ENCODE measurements at regions not wholly inside any gene's neighbourhood (a gene's known extent, or its start where the extent isn't known, plus 50 kb on each side); places are given as distances from the start of the nearest gene placed in this dataset.

GRCh38 chr11:120027546-120028180 is 110.2 kb downstream of the TRIM29 start:
- Histone ChIP-seq H3K9me3 (no peaks in the 10 kb centered on the region), H3K4me1 (no peaks in the 10 kb centered on the region), H3K36me3 (no peaks in the 10 kb centered on the region), H3K27me3 (peaks cover 0 to 84% (median 0%) of the 10 kb centered on the region in 4 donors), H3K4me3 (no peak overlapping the region), H3K27ac (replicated peaks in 1 of 4) (no peak overlapping the region)
- TF ChIP-seq CTCF (IDR thresholded peaks at IDR 0.05) (no peak), EP300 (IDR thresholded peaks at IDR 0.05) (no peak), POLR2AphosphoS5 (IDR thresholded peaks at IDR 0.05) (no peak), POLR2A (IDR thresholded peaks at IDR 0.05; ENCODE audit: low read depth) (no peak)
- DNase-seq (ENCODE audit: extremely low spot score) = no peak
- intact Hi-C loops (cut with DNase I) = no loop called here
- 51% methylated on average over 11 of the region's 11 CpGs for WGBS

GRCh38 chr11:120025606-120026335 is 112.1 kb downstream of the TRIM29 start:
- no peaks in the 10 kb centered on the region for H3K9me3 ChIP-seq
- no peak for DNase-seq (ENCODE audit: extremely low spot score)
- H3K4me3 ChIP-seq = no peak overlapping the region
- no peak overlapping the region for H3K27ac ChIP-seq (replicated peaks in 1 of 4)
- peaks cover 0 to 80% (median 0%) of the 10 kb centered on the region in 4 donors for H3K27me3 ChIP-seq
- 91% methylated on average over 46 of the region's 56 CpGs for WGBS
- TF ChIP-seq POLR2AphosphoS5 (IDR thresholded peaks at IDR 0.05) = no peak
- TF ChIP-seq CTCF (IDR thresholded peaks at IDR 0.05) = no peak
- TF ChIP-seq EP300 (IDR thresholded peaks at IDR 0.05) = no peak
- TF ChIP-seq POLR2A (IDR thresholded peaks at IDR 0.05; ENCODE audit: low read depth) = no peak
- intact Hi-C loops (cut with DNase I) = no loop called here
- H3K36me3 ChIP-seq = no peaks in the 10 kb centered on the region
- H3K4me1 ChIP-seq = no peaks in the 10 kb centered on the region

- peaks cover 0 to 71% (median 0%) of the 10 kb centered on the region in 4 donors for H3K27me3 ChIP-seq
Observed at GRCh38 chr11:120024586-120024985, 113.3 kb downstream of the TRIM29 start.

GRCh38 chr11:120024046-120024445 is 113.9 kb downstream of the TRIM29 start:
- no peak for TF ChIP-seq POLR2AphosphoS5 (IDR thresholded peaks at IDR 0.05)
- TF ChIP-seq POLR2A (IDR thresholded peaks at IDR 0.05; ENCODE audit: low read depth) = no peak
- TF ChIP-seq EP300 (IDR thresholded peaks at IDR 0.05) = no peak
- no peak for TF ChIP-seq CTCF (IDR thresholded peaks at IDR 0.05)
- Histone ChIP-seq H3K27me3 (peaks cover 0 to 71% (median 0%) of the 10 kb centered on the region in 4 donors), H3K4me3 (no peak overlapping the region), H3K9me3 (no peaks in the 10 kb centered on the region), H3K4me1 (no peaks in the 10 kb centered on the region), H3K27ac (replicated peaks in 1 of 4) (no peak overlapping the region), H3K36me3 (no peaks in the 10 kb centered on the region)
- 87% methylated on average over 4 of the region's 4 CpGs for WGBS
- intact Hi-C loops (cut with DNase I) = no loop called here
- DNase-seq (ENCODE audit: extremely low spot score) = no peak

More at GRCh38 chr11:120024586-120024985, 113.3 kb downstream of the TRIM29 start:
- Histone ChIP-seq H3K4me1 (no peaks in the 10 kb centered on the region), H3K4me3 (no peak overlapping the region), H3K27ac (replicated peaks in 1 of 4) (no peak overlapping the region), H3K9me3 (no peaks in the 10 kb centered on the region), H3K36me3 (no peaks in the 10 kb centered on the region)
- TF ChIP-seq POLR2A (IDR thresholded peaks at IDR 0.05; ENCODE audit: low read depth) (no peak), POLR2AphosphoS5 (IDR thresholded peaks at IDR 0.05) (no peak), CTCF (IDR thresholded peaks at IDR 0.05) (no peak), EP300 (IDR thresholded peaks at IDR 0.05) (no peak)
- DNase-seq (ENCODE audit: extremely low spot score) = no peak
- WGBS = 75% methylated on average over 4 of the region's 5 CpGs
- intact Hi-C loops (cut with DNase I) = no loop called here
